ENCODE measurements at regions not wholly inside any gene's neighbourhood (a gene's known extent, or its start where the extent isn't known, plus 50 kb on each side); places are given as distances from the start of the nearest gene placed in this dataset.
A peak's percentile ranks its signal among the peaks of the same experiment; 100 is the strongest.

DNA sequence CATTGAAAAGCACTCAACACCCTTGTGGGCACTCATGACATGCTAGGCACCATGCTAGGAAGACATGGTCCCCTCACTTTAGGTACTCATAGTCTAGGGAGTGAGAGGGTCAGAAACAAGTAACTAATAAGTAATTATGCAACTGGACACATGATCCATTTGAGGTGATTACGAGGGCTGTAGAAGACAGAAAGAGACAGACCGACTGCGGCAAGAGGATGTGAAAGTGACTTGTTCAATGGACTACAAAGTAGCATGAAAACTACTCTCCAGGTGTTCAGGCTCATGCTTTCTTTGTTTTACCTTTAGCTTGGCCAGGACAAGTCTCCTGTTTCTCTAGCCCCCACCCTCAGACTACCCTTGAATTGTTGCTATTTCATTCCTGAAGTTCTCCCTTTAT is 310.8 kb upstream of the SORL1-AS1 start:
- H3K27me3 Mint-ChIP-seq (ENCODE audit: low read depth, unreplicated experiment) = no peaks in the 10 kb centered on the region
- H3K4me3 Mint-ChIP-seq (ENCODE audit: unreplicated experiment) = no peak overlapping the region
- no peak overlapping the region for H3K27ac Mint-ChIP-seq (ENCODE audit: unreplicated experiment)
- Histone ChIP-seq H3K27me3 (ENCODE audit: insufficient read depth, low read length) (peaks cover 6% of the 10 kb centered on the region), H4K20me1 (ENCODE audit: insufficient read depth, low read length) (no peaks in the 10 kb centered on the region), H3K4me1 (ENCODE audit: insufficient read depth, low read length) (no peaks in the 10 kb centered on the region), H3K4me2 (ENCODE audit: low read length) (no peak overlapping the region), H3K36me3 (ENCODE audit: insufficient read depth, low read length) (no peaks in the 10 kb centered on the region), H3K79me2 (ENCODE audit: insufficient read depth, low read length) (no peaks in the 10 kb centered on the region), H3K9me3 (ENCODE audit: insufficient read depth, low read depth, low read length) (no peaks in the 10 kb centered on the region), H2AFZ (ENCODE audit: low read depth, low read length) (no peak overlapping the region), H3K4me3 (ENCODE audit: insufficient read depth, low read depth, low read length) (no peak overlapping the region), H3K27ac (ENCODE audit: low read depth, low read length) (no peak overlapping the region), H3K9ac (ENCODE audit: low read length) (no peak overlapping the region)
- no peak for DNase-seq (ENCODE audit: low read depth)
- H3K9me3 Mint-ChIP-seq (ENCODE audit: unreplicated experiment) = peaks cover 2% of the 10 kb centered on the region
- FAIRE-seq = no peak
- H3K36me3 Mint-ChIP-seq (ENCODE audit: low read depth, unreplicated experiment) = no peaks in the 10 kb centered on the region
- TF ChIP-seq CTCF (IDR thresholded peaks at IDR 0.05; ENCODE audit: insufficient read depth, low read depth, low read length) (no peak), EZH2 (IDR thresholded peaks at IDR 0.05; ENCODE audit: insufficient read depth, low read length) (no peak)
- H3K4me1 Mint-ChIP-seq (ENCODE audit: low read depth, unreplicated experiment) = peaks cover 3% of the 10 kb centered on the region

DNA sequence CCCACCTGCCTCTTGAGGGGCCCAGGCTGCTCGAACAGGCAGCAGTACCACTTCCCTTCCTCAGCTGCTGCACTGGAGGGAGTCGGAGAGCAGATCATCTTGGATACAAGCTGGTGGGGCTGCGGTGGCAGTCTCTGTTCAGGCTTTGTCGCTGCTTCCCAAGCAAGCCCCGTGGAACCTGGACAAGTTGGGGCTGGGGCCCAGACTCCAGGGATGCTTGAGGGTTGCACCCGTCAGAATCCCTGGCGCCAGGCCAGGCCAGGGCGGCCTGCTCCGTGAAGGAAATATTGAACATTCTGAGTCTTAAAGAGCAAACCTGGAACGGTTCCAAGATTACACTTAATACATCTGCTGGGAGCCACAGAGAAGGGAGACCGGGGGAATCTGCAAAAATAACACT is 310.1 kb upstream of the SORL1-AS1 start:
- H4K20me1 ChIP-seq (ENCODE audit: insufficient read depth, low read length) = no peaks in the 10 kb centered on the region
- peaks cover 6% of the 10 kb centered on the region for H3K27me3 ChIP-seq (ENCODE audit: insufficient read depth, low read length)
- H3K79me2 ChIP-seq (ENCODE audit: insufficient read depth, low read length) = no peaks in the 10 kb centered on the region
- H3K4me1 ChIP-seq (ENCODE audit: insufficient read depth, low read length) = no peaks in the 10 kb centered on the region
- peak overlapping the region; percentile 19 for H2AFZ ChIP-seq (ENCODE audit: low read depth, low read length)
- H3K36me3 ChIP-seq (ENCODE audit: insufficient read depth, low read length) = no peaks in the 10 kb centered on the region
- no peaks in the 10 kb centered on the region for H3K9me3 ChIP-seq (ENCODE audit: insufficient read depth, low read depth, low read length)
- H3K4me3 ChIP-seq (ENCODE audit: insufficient read depth, low read depth, low read length) = no peak overlapping the region
- H3K27ac ChIP-seq (ENCODE audit: low read depth, low read length) = no peak overlapping the region
- TF ChIP-seq EZH2 (IDR thresholded peaks at IDR 0.05; ENCODE audit: insufficient read depth, low read length) (no peak), CTCF (IDR thresholded peaks at IDR 0.05; ENCODE audit: insufficient read depth, low read depth, low read length) (no peak)
- Mint-ChIP-seq H3K4me1 (ENCODE audit: low read depth, unreplicated experiment) (peaks cover 3% of the 10 kb centered on the region), H3K9me3 (ENCODE audit: unreplicated experiment) (peaks cover 2% of the 10 kb centered on the region), H3K4me3 (ENCODE audit: unreplicated experiment) (no peak overlapping the region), H3K36me3 (ENCODE audit: low read depth, unreplicated experiment) (no peaks in the 10 kb centered on the region), H3K27me3 (ENCODE audit: low read depth, unreplicated experiment) (no peaks in the 10 kb centered on the region), H3K27ac (ENCODE audit: unreplicated experiment) (no peak overlapping the region)
- DNase-seq (ENCODE audit: low read depth) (peak; percentile 42), FAIRE-seq (no peak)
- no peak overlapping the region for H3K9ac ChIP-seq (ENCODE audit: low read length)
- H3K4me2 ChIP-seq (ENCODE audit: low read length) = peak overlapping the region; percentile 61

- H2AFZ ChIP-seq (ENCODE audit: low read depth, low read length) = no peak overlapping the region
- DNase-seq (ENCODE audit: low read depth) (no peak), FAIRE-seq (no peak)
- H3K9me3 Mint-ChIP-seq (ENCODE audit: unreplicated experiment) = peaks cover 2% of the 10 kb centered on the region
- H3K79me2 ChIP-seq (ENCODE audit: insufficient read depth, low read length) = no peaks in the 10 kb centered on the region
- no peaks in the 10 kb centered on the region for H3K9me3 ChIP-seq (ENCODE audit: insufficient read depth, low read depth, low read length)
- no peaks in the 10 kb centered on the region for H3K27me3 Mint-ChIP-seq (ENCODE audit: low read depth, unreplicated experiment)
- no peak overlapping the region for H3K27ac Mint-ChIP-seq (ENCODE audit: unreplicated experiment)
- no peak overlapping the region for H3K27ac ChIP-seq (ENCODE audit: low read depth, low read length)
- no peaks in the 10 kb centered on the region for H4K20me1 ChIP-seq (ENCODE audit: insufficient read depth, low read length)
- H3K36me3 ChIP-seq (ENCODE audit: insufficient read depth, low read length) = no peaks in the 10 kb centered on the region
- H3K27me3 ChIP-seq (ENCODE audit: insufficient read depth, low read length) = peaks cover 6% of the 10 kb centered on the region
- peak; percentile 2 for TF ChIP-seq EZH2 (IDR thresholded peaks at IDR 0.05; ENCODE audit: insufficient read depth, low read length)
- no peak for TF ChIP-seq CTCF (IDR thresholded peaks at IDR 0.05; ENCODE audit: insufficient read depth, low read depth, low read length)
- peaks cover 3% of the 10 kb centered on the region for H3K4me1 Mint-ChIP-seq (ENCODE audit: low read depth, unreplicated experiment)
- H3K36me3 Mint-ChIP-seq (ENCODE audit: low read depth, unreplicated experiment) = no peaks in the 10 kb centered on the region
- H3K4me3 ChIP-seq (ENCODE audit: insufficient read depth, low read depth, low read length) = no peak overlapping the region
- H3K4me3 Mint-ChIP-seq (ENCODE audit: unreplicated experiment) = no peak overlapping the region
- no peak overlapping the region for H3K4me2 ChIP-seq (ENCODE audit: low read length)
- no peaks in the 10 kb centered on the region for H3K4me1 ChIP-seq (ENCODE audit: insufficient read depth, low read length)
- no peak overlapping the region for H3K9ac ChIP-seq (ENCODE audit: low read length)
Observed at GRCh38 chr11:121761186-121761585, 308.4 kb upstream of the SORL1-AS1 start.

All from astrocyte (in vitro differentiated cells and primary cell).